ENCODE measurements at regions not wholly inside any gene's neighbourhood (a gene's known extent, or its start where the extent isn't known, plus 50 kb on each side); places are given as distances from the start of the nearest gene placed in this dataset.

DNA sequence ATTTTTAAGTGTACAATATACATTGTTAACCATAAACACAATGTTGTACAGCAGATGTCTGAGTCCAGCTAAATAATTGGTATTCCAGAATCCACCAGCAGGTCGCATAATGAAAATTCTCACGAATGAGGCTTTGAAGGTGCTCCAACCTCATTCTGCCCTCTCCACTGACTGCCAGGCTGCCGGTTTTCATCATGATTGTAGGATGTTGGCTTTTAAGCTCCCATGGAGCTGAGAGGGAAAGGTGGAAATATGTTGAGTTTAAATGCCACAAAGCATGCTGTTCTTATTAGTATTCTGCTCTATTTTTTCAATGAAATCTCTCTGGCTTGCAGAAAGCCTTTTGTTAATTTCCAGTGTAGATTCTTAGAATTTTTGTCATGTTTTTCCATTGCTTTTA, 337.2 kb upstream of the DDI1 start:
- TF ChIP-seq, protein P1, sequence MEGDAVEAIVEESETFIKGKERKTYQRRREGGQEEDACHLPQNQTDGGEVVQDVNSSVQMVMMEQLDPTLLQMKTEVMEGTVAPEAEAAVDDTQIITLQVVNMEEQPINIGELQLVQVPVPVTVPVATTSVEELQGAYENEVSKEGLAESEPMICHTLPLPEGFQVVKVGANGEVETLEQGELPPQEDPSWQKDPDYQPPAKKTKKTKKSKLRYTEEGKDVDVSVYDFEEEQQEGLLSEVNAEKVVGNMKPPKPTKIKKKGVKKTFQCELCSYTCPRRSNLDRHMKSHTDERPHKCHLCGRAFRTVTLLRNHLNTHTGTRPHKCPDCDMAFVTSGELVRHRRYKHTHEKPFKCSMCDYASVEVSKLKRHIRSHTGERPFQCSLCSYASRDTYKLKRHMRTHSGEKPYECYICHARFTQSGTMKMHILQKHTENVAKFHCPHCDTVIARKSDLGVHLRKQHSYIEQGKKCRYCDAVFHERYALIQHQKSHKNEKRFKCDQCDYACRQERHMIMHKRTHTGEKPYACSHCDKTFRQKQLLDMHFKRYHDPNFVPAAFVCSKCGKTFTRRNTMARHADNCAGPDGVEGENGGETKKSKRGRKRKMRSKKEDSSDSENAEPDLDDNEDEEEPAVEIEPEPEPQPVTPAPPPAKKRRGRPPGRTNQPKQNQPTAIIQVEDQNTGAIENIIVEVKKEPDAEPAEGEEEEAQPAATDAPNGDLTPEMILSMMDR (IDR thresholded peaks at IDR 0.05; ENCODE audit: borderline replicate concordance, extremely low read depth, low read length, poor library complexity, severe bottlenecking): no peak
- no peak for TF ChIP-seq EZH2 (IDR thresholded peaks at IDR 0.05; ENCODE audit: borderline replicate concordance, low read depth, low read length, severe bottlenecking)

Data from DND-41 (cell line).